ENCODE measurements at regions not wholly inside any gene's neighbourhood (a gene's known extent, or its start where the extent isn't known, plus 50 kb on each side); places are given as distances from the start of the nearest gene placed in this dataset.
"Not testable (repeated sequence)": the region's sequence is repeated elsewhere in the genome, so short reads cannot be mapped to it uniquely, and the experiment has no call there.

DNA sequence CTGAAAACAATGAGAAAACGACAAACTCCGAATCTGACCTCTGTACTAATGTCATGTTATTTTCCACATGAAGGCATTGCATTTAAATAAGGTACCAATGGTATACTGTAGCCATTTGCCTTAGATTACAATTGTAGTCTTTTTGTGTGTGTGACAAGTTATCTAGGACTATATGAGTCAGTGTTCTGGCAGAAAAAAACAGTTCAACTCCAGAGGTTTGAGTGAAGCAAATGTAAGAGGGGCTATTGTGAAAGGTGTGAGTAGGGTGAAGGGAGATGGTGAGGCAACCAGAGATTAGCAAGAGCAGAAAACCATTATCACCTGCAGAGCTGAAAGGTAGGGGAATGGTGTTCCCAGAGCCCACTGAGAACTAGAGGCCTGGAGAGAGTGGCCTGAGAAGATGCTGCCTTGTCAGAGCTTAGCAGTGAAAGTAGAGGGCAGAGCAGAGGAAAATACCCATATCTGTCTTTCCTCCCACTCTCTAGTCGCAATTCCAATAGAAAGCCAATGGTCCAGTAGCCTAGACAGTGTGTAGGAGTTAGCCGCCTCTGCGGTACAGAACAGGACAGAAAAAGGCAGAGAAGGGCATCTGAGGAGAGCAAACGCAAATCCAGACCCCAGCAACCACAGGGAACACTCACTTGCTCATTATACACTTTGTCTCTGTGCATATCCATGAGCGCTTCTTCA lies 112.2 kb downstream of the DYRK2 start:
- DNase-seq = no peak

DNA sequence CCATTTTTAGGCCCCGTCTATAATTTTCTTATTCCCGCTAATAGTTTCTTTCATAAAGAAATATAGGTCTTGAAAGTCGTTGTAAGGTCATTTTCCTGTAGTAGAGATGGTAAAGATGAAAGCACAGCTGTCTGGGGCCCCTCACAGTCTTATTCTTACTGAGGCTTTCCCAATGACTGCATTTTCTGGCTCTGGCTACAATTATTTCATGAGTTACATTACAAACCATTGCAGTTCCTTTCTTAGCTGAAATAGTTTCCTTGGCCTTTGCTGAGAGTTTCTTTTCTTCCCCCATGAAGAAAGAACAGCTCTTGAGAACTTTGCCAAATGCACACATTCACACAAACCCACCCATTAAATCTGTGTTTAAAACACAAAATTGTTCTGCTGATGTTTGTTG lies 113.0 kb downstream of the DYRK2 start:
- DNase-seq = no peak

DNA sequence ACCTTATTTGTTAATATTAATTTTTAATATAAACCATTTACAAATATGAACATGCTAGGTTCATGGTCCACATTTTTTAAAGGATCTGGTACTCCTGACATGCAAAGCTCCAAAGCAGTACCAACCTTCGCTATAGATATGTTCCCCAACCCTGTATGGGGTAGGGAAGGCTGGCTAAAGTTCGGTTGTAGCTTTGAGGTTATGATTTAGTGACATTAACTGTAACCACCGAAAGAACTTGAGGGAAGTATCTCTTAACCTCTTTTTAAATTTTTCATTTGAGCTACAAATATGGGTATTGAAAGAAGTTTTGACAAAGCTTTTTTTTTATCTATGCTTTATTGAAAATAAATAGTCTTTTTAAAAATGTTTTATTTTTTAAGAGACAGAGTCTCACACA lies 115.5 kb downstream of the DYRK2 start:
- DNase-seq = no peak

DNA sequence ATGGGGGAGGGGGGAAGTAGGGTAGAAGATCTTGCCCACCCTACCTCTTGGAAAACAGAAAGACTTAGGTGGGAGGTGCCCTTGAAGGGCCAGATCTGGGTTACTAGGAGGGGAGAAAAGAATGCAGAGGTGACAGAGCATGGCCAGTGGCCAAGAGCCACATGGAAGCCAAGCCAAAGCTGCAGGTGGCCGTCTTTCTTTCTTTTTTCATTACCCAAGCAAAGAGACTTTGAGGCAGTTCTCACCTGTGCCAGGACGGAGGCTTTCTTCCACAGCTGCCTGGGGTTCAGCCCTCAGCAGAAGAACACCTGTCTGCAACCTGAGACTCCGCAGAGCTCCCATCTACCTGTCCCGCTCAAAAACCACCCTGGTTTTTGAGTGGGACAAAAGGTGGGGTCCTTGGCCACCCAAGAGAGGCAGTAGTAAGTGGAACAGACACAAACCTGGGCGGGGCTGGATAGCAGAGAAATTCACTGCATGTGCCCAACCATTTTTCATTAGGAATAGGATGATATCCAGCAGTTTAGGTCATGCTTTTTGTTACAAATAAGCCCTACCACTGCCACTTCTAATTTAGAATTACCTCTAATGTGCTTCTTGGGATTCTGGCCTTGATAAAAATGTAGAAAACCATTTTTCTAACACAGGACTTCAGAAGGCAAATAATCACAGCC lies 116.5 kb downstream of the DYRK2 start:
- DNase-seq = no peak

DNA sequence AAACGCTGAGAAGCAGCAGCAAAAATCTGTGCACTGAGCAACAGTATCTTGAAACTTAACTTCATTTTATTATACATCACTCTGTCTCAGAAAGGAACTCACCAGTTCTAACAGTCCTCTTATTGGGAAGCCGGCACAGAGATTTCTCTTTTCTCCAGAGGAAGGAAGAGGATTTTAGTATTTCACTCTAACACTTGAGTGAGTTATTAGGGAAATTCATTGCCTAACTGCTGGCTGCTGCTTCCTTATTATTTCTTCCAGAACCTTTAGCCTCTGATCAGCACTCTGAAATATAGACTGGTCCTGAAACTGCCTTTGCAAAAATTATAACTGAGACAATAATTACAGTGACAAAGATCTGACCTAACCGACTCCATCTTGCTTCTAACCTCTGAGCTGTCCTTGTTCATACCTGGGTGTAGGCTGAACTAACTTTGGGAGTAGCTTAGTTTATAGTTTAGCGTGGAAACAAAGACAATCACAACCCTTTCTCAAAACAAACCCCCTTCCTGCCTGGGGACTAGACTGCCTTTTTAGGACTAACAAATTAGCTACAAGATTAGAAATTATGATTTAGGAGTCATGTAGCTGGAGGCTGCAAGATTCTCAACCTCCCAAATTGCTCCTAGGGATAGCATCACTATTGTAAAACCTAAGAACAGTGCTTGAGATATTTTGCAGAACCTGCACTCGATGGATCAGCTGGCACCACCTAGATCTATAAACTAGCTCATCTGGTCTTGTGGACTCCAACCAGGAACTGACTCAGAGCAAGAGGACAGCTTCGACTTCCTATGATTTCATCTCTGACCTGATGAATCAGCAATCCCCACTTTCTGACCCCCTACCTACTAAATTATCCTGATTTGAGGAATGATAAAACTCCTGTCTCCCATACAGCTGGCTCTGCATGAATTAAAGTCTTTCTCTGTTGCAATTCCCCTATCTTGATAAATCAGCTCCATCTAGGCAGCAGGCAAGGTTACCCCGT lies 117.5 kb downstream of the DYRK2 start:
- DNase-seq = no peak

DNA sequence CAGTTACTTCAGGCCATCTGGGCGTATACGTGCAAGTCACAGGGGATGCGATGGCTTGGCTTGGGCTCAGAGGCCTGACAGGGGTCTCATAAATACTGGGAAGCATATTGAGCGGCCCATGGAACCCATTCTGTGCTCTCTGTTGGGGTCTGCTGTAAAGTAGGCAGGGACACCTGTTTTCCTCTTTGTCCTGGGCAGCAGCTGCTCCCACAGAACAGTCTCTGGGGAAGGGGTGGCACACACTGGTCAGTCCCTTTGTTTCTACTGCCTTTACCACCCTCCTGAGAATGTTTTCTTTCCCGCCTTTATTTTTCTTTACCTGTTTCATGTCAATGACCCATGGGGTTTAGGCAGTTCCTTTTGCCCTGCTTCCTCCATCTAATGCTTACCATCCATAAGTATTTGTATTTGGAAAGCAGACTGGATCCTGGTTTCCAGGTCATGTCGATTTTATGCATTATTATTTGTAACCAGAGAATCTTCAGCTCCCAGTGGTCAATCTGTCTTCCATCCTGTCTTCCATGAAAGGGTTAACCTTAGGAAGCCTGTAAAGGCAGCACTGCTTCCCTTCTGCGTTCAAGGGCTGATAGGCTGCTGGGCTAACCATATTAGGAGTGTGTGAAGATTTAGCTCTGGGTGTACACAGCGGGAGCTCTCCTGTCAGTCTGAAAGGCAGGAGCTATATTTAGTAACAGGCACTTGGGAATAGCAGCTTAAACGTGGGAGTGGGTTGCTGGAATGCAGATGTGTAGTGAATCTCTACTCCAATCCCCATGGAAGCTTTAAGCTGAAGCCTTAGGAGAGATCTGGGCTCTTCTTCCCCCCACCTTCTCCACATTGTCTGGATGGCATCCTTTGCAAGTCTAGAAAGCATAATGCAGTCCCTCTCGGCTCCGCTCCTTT lies 124.0 kb downstream of the DYRK2 start:
- no peak for DNase-seq

DNA sequence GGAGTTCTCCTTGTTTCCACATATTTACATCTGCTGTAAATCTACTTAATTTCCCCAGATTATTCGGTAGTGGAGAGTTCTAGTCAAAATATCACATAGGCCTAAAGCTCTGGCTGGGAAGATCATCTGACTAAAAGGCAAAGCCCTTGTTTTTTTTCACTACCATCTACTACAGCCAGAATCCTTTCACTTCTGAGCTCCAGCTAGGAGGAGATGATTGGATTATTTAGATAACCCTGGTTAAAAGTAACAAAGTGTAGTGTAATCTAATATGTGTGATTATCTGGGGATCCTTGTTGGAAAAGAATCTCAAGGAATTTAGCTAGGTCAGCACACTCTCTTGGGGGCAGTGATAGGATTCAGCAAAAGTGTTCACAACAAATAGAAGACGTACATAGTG lies 125.4 kb downstream of the DYRK2 start:
- DNase-seq = no peak

DNA sequence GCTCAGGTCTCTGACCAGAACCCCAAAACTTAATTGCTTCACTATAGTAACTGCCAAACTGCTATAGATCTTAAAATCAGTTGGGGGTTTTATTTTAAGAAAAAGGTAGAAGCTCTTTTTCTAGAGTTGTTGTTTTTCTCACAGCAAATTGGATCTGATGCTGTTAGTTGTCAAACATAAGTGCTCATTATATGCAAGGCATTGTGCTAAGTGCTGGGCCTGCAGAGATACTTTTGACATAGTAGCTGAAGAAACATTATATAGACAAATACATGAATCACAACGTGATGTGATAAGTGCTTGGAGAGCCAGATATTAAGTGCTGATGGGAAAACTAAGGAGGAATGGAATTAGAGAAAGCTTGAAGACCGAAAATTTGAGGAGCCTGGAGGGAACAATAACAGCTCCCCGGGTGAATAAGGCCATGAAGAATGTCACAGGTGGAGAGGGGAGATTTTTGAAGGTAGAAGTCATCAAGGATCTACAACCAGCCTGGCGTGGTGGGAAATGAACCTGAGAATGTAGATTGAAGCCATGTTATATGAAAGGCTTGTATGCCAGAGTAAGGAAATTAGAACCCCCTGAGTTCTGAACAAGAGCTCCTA lies 126.5 kb downstream of the DYRK2 start:
- DNase-seq = no peak

DNA sequence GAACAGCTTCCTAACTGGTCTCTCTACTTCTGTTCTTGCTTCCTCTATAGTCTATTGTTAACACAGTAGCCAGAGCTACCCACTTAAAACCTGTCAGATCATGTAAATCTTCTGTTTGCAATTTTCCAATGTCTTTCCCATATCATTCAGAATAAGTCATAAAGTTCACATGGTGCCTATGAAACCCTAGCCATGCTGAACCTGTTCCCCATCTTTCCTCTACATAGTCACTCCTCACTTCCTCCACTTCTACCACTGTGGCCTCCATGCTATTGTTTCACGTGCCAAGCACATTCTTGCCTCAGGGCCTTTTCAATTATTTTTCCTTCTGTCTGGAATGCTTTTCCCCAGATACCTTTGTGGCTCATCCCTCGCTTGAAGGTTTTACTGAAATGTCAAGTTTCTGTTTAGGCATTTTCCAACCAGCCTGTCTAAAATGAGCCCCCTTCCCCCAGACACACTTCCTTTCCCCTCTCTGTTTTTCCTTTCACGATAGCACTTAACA lies 132.1 kb downstream of the DYRK2 start:
- DNase-seq = no peak

DNA sequence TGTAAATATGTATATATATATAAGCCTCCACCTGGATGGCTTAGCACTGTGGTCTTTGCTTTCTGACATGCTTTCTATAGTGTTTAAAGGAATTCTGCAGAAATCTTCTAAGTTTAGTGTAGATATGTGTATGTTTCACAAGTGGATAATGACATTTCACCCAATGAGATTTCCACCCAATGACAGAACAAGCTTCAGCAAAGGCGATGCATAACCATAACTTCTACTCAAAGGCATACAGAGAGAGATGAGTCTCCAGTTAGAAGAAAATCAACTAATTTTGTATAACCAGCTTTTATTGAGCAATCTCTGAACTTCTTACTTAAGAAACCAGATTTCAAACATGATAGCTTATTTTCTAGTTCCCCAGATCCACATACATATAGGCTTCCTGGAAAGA lies 134.0 kb downstream of the DYRK2 start:
- no peak for DNase-seq

DNA sequence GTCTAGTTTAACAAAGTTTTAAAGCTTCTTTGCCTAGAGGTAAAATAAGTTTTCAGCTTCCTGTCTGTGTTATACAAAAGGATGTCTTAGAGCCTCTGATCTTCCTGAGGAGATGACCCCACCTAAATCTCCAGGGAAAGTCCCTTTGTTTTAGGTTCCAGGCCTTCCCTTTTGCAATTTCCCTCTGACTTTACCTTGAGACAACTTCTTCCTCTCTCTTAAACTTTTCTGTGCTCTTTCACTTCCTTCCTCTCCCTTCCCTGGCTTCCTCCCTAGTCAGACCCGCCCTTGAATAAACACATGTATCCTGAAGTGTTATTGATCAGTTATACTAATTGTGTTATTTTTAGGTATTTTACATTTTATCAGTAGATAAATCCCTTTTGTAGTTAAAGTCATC lies 134.8 kb downstream of the DYRK2 start:
- DNase-seq = no peak

DNA sequence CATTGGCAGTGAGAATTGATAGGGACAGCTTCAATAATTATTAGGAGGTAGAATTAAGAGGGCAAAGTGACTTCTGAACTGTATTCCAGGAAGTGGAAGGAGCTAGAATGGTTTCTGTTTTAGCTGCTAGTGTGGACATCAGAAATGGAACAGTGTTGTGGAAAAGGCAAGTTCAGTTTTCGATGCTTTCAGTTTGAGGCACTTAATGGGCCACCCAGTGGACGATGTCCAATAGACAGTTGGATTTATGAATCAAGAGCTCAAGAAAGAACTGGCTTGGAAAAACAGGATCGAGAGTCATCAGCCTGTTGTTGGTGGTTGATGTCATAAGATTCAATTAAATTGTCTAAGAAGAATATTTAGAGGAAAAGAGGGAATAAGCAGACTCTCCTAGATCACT lies 136.3 kb downstream of the DYRK2 start:
- no peak for DNase-seq

DNA sequence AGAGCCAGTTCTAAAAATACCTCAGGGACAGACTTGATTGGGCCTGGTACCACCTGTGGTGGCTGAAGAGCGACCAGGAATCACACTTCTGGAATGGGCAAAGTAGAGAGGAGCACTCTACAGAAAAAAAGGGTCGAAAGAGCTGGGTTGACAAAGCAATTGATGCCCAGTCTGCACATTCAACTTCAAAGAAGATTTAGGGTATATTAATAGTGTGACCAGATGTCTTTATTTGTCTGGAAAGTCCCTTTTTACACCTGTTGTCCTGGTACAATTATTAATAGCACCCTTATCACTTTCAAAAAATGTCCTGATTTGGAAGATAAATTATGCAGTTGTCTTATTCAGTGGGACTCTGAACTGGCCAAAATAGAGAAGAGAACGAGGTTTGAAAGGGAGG lies 137.5 kb downstream of the DYRK2 start:
- no peak for DNase-seq

DNA sequence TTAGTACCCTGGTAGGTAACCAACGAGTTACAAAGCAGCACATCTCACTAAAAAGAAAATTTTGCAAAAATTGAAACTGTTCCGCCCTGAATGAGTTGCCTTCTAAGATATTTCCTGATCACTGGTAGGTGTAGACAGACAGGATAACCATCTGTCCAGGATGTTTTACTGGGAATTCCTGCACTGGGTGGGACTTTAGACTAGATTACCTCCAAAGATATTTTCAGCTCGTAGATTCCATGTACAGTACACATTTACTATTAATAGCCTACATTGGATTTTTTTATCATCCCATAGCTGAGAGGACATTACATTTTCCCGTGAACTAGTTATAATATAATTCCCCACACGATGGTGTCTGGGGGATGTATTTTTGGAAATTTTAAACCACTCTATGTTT lies 139.6 kb downstream of the DYRK2 start:
- no peak for DNase-seq

DNA sequence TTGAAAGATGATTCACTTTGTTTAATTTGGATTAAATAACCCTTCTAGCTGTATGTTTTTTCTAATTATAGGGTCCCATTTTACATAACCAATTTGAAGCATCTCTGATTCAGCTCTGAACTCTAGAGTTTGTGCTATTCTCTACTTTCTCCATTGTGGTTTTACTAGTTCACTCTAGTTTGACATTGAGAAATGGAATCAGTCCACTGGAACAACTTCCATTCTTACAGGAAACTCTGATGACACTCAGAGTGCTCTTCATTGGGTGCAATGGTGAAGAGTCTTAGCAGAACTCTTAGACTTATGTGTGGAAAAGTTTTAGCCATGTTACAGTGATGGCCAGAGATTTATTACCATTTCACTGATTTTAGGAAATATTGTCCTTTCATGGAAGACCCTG lies 140.7 kb downstream of the DYRK2 start:
- no peak for DNase-seq

DNA sequence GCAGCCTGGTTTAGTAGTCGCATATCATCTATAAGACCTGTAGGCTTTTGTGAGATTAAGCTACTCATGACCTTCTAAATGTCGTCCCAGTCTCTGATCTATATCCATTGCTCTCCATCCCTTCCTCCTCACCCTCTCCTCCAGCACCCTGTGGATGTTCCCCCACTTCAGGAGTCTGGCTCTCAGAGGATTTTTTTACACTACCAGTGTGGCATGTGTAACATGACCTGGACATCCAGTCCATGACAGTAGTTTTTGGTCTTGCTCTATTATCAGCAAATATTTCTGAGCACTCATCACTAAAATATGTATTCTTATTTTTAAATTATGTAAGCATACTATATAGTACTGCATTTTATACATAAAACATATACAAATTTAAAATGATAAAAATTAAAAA lies 142.1 kb downstream of the DYRK2 start:
- DNase-seq = no peak

DNA sequence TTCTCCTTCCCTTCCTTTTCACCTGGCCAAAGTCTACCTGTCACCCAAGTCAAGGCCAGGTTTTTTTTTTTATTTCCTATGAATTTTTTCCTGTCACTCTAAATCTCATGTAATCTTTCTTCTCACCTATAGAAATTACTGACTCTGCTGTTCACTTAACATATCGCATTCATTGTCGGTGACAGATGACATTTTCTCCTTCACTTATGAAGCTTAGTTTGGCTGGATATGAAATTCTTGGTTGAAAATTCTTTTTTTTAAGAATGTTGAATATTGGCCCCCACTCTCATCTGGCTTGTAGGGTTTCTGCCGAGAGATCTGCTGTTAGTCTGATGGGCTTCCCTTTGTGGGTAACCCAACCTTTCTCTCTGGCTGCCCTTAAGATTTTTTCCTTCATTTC lies 142.8 kb downstream of the DYRK2 start:
- DNase-seq = not testable (repeated sequence)

DNA sequence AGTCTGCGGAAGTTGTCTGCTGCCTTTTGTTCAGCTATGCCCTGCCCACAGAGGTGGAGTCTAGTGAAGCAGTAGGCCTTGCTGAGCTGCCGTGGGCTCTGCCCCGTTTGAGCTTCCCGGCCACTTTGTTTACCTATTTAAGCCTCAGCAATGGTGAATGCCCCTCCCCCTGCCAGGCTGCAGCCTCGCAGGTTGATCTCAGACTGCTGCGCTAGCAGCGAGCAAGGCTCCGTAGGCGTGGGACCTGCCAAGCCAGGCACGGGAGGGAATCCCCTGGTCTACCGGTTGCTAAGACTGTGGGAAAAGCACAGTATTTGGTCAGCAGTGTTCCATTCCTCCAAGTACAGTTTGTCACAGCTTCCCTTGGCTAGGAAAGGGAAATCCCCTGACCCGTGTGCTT lies 143.6 kb downstream of the DYRK2 start:
- DNase-seq = no peak

DNA sequence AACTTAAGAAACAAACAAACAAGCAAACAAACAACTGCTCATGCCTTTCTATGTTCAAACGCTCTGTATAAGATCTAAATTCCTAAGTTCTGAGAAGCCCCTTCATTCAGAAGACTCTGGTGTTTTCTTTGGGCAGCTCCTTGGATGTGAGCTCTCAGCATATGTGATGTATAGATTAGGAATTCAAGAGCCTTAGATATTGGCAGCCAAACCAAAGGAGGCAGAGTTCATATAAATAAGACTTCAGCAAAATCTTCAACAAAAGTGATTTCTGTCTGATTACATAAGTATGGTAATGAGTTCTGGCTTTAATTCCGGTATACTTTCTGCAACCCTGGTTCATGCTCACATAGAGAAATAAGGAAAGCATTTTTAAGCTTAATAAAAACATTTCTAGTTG lies 145.6 kb downstream of the DYRK2 start:
- DNase-seq = no peak

DNA sequence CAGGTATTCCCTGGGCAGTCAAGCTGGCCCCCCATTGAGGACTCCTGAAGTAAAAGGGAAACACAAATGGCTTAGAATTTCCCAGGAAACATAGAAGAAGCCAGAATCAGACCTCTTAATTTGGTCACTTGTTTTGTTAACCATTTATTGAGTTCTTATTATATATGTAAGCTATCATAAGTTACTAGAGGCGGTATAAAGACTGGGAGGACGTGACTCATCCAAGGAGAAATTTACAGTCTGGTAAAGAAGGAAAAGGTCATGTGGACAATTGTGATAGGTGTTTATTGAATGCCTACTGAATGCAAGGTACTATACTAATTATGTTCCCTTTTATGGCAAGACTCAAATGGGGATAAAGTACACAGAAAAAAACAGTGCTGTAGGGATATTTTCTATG lies 146.7 kb downstream of the DYRK2 start:
- DNase-seq = no peak

DNA sequence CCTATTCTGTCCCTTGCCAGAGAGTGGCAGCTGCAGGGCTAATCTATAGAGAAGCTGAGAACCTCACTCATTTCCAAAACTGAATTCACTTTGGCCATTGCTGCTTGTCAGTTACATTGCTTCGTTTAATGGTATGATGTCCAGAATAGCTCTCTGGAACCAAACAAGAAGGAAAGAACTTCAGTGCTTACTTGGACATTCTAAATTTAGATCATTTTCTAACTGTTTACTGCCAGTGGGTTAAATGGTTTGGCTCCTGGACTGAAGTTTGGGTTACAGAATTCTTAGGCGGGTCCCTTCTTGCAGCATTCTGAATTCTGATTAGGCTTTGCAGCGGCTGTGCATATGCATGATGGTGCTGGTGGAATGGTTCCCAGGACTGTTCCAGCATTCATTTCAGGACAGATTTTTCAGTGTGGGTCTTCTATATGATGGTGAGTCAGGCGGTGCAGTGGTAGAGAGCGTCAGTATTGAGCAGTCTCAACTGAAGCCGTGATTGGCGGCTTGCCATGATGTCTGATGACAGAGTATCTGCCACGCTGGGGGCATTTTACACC lies 148.7 kb downstream of the DYRK2 start:
- DNase-seq = no peak

DNA sequence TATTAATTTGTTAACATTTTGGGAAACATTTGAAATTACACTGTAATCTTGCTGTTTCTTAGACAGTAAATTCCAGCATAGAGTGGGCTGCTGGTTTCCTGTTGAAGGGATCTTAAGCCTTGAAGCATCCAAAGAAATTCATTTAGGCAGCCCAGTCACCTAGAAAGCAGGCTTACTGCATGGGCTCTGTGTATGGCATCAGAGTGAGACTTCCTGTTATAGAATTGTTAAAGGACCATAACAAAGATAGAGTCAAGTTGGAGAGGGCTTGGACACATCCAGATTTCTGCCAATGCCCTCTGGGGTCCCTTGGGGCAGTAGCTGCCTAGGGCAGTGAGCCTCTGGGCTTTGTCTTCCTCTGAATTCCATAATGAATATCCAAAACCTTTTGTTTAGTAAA lies 149.2 kb downstream of the DYRK2 start:
- DNase-seq = no peak

Data from CD4-positive, alpha-beta T cell treated with Interleukin-4 for 4 hours (primary cell).